GM18517 (cell line): ENCODE measurements at regions not wholly inside any gene's neighbourhood (a gene's known extent, or its start where the extent isn't known, plus 50 kb on each side); places are given as distances from the start of the nearest gene placed in this dataset.
"Not testable (repeated sequence)": the region's sequence is repeated elsewhere in the genome, so short reads cannot be mapped to it uniquely, and the experiment has no call there.

ENCODE experiments used
- ATAC-seq: cut with Tn5 transposase; IDR thresholded peaks from one replicate; pipeline ENCODE4 v1.9.1; 2021; ENCODE audit warnings: mild to moderate bottlenecking, moderate library complexity; ENCODE audit not compliant: unreplicated experiment

GRCh38 chr12:83515306-83516026 is 828.8 kb downstream of the TMTC2 start:
- ATAC-seq: no peak

GRCh38 chr12:83514372-83514771 is 827.7 kb downstream of the TMTC2 start:
- ATAC-seq: no peak

GRCh38 chr12:83506841-83507240 is 820.1 kb downstream of the TMTC2 start:
- no peak for ATAC-seq

GRCh38 chr12:83505586-83505985 is 818.9 kb downstream of the TMTC2 start:
- no peak for ATAC-seq

GRCh38 chr12:83499894-83500293 is 813.2 kb downstream of the TMTC2 start:
- ATAC-seq: not testable (repeated sequence)

- no peak for ATAC-seq
Measured at GRCh38 chr12:83477696-83478095, 791.0 kb downstream of the TMTC2 start.

GRCh38 chr12:83476695-83477690 is 790.3 kb downstream of the TMTC2 start:
- no peak for ATAC-seq

GRCh38 chr12:83476006-83476405 is 789.3 kb downstream of the TMTC2 start:
- no peak for ATAC-seq

- ATAC-seq: no peak
Measured at GRCh38 chr12:83474369-83474768, 787.7 kb downstream of the TMTC2 start.

GRCh38 chr12:83473408-83474095 is 786.8 kb downstream of the TMTC2 start:
- peak; percentile 99 for ATAC-seq

- no peak for ATAC-seq
Measured at GRCh38 chr12:83472772-83473171, 786.1 kb downstream of the TMTC2 start.

- ATAC-seq: no peak
Measured at GRCh38 chr12:83472350-83472749, 785.6 kb downstream of the TMTC2 start.

- ATAC-seq: no peak
Measured at GRCh38 chr12:83471341-83471740, 784.6 kb downstream of the TMTC2 start.

- ATAC-seq: no peak
Measured at GRCh38 chr12:83470749-83471148, 784.0 kb downstream of the TMTC2 start.

- no peak for ATAC-seq
Measured at GRCh38 chr12:83468988-83469908, 782.5 kb downstream of the TMTC2 start.

- ATAC-seq: no peak
Measured at GRCh38 chr12:83465632-83466031, 778.9 kb downstream of the TMTC2 start.

GRCh38 chr12:83462419-83462818 is 775.7 kb downstream of the TMTC2 start:
- ATAC-seq: no peak

- ATAC-seq: no peak
Measured at GRCh38 chr12:83461336-83461935, 774.7 kb downstream of the TMTC2 start.

GRCh38 chr12:83451189-83451588 is 764.5 kb downstream of the TMTC2 start:
- ATAC-seq: no peak

GRCh38 chr12:83434600-83434999 is 747.9 kb downstream of the TMTC2 start:
- no peak for ATAC-seq
